IPS DF 4.7 (cell line): ENCODE measurements at regions not wholly inside any gene's neighbourhood (a gene's known extent, or its start where the extent isn't known, plus 50 kb on each side); places are given as distances from the start of the nearest gene placed in this dataset.

Source experiments
- DNase-seq: peaks from one replicate; pipeline ENCODE4 v3.0.0-alpha.2; 2013; ENCODE audit warnings: low spot score; ENCODE audit errors: extremely low read depth

GRCh38 chr22:49607821-49608220 is 219.9 kb downstream of the BRD1 start:
- no peak for DNase-seq

DNA sequence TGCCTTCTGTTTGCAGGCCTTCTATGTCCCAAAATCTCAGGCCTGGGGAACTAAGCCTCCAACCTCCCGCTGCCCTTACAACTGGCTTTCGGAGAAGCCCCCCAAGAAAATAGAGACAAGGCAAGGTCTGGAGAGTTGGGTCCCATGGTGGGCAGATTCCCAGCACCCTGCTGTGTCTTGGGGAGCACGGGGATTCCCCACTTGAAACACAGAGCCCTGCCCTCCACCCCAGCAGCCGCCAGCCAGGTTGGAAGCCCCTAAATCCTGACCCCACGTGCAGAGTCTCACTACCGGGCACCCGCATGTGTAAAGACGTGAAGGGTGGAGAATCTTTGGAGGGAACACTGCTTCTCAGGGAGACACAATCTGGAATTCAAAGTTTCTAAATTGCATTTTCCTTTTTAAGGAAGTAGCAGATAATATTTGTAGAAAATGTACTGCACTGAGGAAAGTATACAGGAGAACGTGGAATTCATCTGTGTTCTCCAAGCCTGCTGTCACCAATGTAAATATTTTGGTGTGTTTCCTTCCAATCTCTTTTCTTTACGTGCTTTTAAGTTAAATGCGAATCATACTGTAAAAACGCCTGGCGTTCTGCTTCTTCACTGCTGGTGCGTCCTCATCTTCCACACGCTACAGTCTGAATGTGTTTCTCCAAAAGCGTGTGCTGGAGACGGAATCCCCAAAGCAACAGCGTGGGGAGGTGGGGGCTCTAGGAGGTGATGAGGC is 220.9 kb downstream of the BRD1 start:
- DNase-seq, result no peak

GRCh38 chr22:49604732-49605302 is 222.9 kb downstream of the BRD1 start:
- no peak for DNase-seq

- no peak for DNase-seq
Observed at GRCh38 chr22:49603016-49603415, 224.7 kb downstream of the BRD1 start.

- DNase-seq, result no peak
Observed at GRCh38 chr22:49602481-49602880, 225.2 kb downstream of the BRD1 start.

DNA sequence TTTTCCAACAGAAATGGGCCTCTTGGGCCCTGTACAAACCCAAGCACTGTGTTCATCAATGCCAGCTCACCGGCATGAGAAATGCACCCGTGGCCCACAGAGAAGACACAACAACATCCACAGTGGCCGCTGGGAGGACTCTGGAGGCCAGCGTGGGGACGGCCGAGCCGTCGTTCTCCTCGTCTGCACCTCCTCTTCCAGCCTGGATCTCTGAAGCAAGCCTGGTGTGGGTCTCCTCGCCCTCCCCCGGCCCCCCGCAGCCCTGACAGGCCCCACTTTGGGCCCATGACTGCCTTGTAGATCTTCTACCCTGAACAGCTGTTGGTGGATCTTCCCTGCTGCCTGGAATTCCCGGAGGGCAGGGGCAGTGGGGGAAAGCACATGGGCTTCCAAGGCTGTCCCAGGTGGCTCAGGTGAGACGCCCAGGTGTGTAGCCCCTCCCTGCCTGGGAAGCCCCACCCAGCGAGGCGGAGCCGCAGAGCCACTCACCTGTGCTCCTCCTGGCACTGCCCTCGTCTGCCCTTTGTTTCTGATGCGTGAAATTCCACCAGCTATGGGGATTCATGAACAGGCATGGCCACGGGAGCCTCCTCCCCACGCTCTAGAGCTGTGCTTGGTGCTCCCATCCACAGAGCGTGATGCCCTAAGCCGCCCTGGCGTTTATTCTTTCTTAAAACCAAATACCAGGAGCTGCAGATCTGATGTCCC is 225.9 kb downstream of the BRD1 start:
- no peak for DNase-seq

GRCh38 chr22:49600891-49601431 is 226.7 kb downstream of the BRD1 start:
- no peak for DNase-seq

GRCh38 chr22:49600468-49600867 is 227.2 kb downstream of the BRD1 start:
- no peak for DNase-seq

DNA sequence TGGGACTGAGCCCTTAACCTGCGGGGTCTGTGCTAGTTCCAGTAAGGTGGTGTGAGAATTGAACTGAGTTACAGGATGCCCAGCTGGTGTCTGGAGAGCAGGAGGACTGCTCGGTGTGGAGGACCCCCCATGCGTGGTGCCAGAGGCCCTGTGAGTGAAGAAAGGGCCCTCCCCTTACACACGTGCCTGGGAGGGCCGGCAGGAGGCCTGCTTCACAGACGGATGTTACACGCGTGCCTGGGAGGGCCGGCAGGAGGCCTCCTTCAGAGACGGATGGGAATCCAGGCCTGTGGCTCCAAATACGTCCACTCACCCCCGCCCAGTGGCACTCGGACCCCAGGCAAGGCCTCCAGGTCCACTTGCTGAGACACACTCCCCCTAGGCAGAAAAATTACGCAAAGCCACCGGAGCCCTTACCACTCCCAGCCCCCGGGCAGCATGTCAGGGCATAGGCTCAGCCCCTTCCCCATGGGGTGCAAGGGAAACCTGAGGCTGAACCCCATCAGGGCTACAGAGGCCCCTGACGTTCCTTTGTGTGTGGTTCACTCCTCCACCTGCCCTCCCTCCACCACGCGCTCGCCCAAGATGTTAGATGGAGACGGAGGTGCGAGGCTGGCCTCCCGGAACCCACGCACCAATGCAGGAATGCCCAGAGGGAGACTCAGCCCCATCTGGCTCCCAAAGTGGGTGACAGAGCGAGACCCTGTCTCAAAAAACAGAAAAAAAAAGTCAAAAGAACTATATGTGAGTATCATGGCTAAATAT is 227.8 kb downstream of the BRD1 start:
- no peak for DNase-seq

DNA sequence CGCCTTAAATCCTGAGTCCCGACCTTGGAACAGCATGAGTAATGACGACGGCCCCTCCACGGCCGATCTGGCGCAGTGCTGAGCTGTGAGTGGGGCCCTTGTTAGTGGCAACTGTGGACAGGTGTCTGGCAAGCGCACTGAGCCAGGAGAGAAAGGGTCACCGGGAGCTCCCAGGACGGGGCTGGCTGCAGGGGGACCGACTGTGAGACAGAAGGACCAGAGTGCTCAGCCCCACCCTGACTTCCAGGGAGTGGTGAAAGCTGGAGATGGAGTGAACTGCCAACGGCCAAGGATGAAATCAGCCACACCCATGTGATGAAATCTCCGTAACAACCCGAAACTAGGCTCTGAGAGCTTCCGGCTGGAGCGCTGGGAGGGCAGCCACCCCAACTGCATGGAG is 228.6 kb downstream of the BRD1 start:
- DNase-seq, result no peak

DNA sequence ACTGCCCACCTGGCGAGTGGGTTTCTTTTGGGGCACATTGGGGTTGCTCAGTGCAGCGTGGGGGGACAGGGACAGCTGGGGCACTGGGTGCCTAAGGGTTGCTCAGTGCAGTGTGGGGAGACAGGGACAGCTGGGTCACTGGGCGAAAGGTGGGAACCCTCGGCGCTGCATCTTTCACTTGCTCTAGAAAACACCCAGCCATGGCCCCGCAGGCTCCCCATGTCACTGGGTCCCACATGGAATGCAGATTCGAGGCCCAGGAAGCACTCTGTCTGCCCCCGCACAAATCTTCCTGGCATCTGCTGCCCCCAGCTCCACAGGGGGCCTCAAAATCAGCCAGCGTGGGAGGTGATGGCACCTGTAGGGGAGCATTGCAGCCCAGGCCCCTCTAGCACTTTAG is 229.3 kb downstream of the BRD1 start:
- no peak for DNase-seq

GRCh38 chr22:49597428-49598039 is 230.1 kb downstream of the BRD1 start:
- DNase-seq, result no peak

DNA sequence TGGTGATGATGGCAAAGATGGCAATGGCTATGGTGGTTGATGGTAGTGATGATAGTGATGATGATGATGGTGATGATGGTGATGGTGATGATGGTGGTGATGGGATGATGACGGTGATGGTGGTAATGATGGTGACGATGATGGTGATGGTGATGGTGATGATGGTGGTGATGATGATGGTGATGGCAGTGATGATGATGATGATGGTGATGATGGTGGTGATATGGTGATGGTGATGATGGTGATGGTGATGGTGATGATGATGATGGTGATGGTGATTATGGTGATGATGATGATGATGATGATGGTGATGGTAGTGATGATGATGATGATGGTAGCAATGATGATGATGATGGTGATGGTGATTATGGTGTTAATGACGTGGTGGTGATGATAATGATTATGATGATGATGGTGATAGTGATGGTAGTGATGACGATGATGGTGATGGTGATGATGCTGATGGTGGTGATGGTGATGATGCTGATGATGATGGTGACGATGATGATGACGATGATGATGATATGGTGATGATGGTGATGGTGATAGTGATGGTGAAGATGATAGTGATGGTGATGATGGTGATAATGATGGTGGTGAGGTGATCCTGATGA is 232.1 kb downstream of the BRD1 start:
- DNase-seq, result no peak

- no peak for DNase-seq
Observed at GRCh38 chr22:49594078-49594477, 233.6 kb downstream of the BRD1 start.

DNA sequence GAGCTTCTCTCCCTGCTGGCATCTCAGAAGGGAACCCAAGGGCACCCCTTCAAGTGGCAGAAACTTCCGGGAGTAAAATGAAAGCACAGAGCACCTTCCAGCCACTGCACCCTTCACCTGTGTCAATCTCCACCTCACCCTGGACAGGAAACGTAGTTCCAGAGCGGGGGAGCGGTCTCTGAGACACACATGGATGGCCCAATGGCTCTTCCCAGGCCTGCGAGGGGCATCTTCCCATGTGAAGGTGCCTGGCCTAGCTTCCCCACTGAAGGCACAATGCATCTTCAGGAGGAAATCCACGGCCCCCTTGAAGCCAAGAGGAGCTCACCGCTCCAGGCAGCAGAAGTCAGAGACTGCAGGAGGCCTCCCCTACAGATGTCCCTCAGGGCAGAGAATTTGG is 234.2 kb downstream of the BRD1 start:
- DNase-seq, result no peak

DNA sequence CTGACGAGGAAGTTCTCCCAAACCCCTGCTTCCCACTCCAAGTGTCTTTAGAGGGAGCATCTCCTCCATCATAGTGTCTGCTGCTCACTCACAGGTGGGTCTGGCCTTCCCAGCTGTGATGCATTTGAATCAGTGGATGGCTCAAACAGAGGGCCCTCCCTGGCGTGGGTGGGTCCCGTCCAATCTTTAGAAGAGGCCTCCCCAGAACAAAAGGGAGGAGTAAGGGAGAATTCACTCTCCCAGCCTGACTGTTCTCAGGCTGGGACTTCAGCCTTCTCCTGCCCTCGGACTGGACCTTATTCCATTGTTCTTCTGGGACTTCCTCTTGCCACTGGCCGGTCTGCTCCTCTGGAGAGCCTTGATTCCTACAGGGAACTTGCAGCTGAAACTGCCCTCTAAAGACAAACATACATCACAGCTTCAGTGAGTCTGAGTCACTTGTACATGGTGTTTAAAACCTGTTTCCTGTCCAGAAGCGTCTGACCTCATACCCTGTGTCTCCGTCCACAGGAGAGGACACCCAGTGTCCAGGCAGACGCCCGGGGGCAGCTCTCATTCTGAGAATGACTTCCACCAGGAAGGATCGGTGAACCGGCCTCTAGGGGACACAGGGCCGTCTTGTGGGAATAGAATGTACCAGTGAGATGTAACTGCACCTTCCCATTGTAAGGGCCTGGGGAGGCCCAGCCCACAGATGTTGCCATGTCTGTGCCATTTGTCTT is 234.7 kb downstream of the BRD1 start:
- DNase-seq, result no peak

- no peak for DNase-seq
Observed at GRCh38 chr22:49590851-49591445, 236.7 kb downstream of the BRD1 start.

- DNase-seq, result no peak
Observed at GRCh38 chr22:49590381-49590780, 237.3 kb downstream of the BRD1 start.

GRCh38 chr22:49589811-49590210 is 237.9 kb downstream of the BRD1 start:
- DNase-seq, result no peak

GRCh38 chr22:49589301-49589700 is 238.4 kb downstream of the BRD1 start:
- DNase-seq, result no peak
